CD4-positive, alpha-beta T cell treated with Interleukin-15 for 4 hours (primary cell): ENCODE measurements at regions not wholly inside any gene's neighbourhood (a gene's known extent, or its start where the extent isn't known, plus 50 kb on each side); places are given as distances from the start of the nearest gene placed in this dataset.
"Not testable (repeated sequence)": the region's sequence is repeated elsewhere in the genome, so short reads cannot be mapped to it uniquely, and the experiment has no call there.

Experiments used
- DNase-seq: peaks from one replicate; pipeline ENCODE4 v3.0.0-alpha.2; 2020; ENCODE audit warnings: low spot score

DNA sequence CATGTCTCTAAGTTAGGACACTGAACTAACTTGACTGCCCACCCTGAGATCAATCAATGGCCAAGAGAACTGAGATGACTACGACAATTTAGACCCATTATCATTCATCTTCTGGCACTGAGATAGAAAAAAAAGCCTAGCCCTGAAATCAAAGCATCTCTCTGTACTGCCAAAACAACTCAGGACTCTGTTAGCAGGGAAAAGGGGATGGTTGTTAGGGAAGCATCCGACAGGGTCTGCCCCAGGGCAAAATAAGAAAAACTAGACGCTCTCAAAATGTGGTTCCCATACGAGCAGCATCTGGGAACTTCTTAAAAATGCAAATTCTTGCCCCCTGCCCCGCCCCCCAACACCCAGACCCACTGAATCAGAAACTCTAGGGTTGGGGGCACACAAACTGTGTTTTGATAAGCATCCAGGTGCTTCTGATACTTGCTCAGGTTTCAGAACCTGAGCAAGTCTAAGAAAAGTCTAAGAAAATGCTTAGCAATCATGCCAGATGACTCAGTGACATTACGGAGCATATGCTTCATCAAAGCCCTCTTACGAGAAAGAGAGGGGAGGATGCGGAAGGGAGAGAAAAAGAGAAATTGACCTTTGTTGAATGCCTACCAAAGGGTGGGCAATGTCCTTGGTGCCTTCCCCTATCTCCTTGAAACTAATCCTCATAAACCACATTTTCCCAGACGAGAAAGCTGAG, 172.8 kb upstream of the HES1 start:
- DNase-seq = no peak

DNA sequence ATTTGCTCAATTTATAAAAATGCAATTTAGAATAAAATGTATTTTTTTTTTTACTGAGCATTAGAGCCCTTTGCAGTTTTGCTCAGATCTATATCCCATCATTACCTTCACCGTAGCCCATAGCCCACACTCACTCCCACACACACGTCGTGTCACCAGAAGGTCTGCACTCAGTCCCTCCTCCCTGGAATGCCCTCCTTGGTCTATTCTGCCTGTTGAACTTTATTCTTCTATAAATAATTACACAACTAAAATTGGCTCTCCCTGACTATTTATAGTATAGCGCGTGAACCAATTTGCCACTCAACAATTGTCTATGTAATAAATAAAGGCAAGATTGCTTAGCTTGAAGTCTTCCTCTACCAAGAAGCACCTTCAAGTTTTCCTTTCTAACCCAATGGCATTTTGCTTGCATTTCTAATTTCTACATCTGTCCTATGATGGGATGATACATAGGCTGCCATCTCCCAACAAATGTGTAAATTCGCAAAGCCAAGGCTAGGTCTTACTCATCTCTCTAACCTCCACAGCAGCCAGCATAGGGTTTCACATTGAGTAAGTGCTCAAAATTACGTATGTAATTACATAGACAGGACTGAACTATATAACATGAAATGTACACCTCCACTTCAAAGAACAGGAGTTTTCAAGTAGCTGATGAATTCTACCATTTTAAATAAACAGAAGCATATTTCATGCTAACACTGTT, 172.0 kb upstream of the HES1 start:
- no peak for DNase-seq

DNA sequence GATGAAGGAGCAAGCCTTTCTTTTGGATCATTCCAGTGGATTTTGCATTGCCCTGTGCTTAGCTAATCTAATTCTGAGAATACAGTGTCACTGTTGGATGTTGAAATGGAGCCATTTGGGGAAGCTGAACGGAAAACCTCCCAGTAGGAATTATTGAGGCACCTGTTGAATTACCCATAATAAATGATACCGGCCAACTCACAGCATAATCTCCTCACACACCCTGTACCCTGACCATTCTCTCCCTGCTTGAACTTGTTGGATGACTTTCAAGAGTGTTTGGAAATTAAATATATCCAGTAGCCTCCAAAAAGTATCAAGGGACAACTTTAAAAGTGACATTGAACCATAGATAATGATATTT, 171.4 kb upstream of the HES1 start:
- no peak for DNase-seq

DNA sequence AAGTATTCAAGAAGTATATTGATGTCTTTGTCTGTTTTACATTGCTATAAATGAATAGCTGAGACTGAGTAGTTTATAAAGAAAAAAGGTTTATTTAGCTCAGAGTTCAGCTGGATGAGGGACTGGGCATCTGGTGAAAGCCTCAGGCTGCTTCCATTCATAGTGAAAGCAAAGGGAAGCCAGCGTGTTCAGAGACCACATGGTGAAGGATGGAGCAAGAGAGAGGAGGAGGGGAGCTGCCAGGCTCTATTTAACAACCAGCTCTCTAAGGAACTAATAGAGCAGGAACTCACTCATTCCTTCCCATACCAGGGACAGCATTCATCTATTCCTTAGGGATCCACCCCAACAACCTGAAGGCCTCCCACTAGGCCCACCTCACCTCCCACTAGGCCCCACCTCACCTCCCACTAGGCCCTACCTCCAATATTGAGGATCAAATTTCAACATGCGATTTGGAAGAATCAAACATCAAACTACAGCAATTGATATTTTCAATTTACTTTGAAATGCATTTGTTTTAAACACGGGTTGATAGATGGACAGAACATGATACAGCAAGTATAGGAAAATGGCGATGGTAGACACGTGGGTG, 167.5 kb upstream of the HES1 start:
- no peak for DNase-seq

DNA sequence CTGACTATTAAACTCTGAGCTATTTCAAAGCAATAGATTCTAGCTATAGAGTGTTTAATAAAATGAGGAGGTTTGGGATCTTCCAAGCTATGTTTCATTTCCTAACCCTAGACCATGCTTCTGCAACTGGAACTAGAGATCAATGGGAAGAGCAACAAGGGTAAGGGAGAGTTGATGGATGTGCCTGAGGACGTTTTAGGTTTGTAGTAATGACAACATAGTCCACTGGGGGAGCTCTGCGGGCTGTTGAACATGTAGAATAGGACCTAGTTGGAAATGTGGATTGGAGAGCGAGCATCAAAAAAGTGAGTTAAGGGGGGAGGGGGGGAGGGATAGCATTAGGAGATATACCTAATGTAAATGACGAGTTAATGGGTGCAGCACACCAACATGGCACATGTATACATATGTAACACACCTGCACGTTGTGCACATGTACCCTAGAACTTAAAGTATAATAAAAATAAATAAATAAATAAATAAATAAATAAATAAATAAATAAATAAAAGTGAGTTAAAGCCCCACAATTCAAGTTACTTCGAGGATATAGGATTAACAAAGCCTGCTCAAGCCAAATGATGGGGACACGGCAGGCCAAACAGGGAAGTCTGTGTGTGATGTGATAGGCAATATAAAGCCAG, 165.7 kb upstream of the HES1 start:
- DNase-seq = not testable (repeated sequence)

DNA sequence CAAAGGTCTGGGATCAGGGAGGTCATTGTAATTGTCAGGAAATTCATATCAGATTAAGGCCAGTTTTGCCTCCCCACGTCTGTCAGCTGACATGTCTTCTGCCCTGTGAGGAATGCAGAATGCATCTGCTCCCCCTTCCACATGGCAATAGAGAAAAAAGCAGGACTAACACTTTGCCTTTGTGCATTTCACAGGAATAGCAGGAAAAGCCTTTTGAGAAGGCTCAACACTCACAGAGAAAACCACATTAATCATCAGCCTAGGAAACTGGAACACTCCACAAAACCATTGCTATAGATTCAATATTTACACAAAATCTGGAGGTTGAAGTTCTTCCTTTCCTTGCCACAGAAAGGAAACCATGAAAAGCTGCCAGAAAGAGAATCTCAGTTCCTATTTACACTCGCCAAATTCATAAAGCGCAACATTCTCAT, 165.2 kb upstream of the HES1 start:
- DNase-seq = no peak

DNA sequence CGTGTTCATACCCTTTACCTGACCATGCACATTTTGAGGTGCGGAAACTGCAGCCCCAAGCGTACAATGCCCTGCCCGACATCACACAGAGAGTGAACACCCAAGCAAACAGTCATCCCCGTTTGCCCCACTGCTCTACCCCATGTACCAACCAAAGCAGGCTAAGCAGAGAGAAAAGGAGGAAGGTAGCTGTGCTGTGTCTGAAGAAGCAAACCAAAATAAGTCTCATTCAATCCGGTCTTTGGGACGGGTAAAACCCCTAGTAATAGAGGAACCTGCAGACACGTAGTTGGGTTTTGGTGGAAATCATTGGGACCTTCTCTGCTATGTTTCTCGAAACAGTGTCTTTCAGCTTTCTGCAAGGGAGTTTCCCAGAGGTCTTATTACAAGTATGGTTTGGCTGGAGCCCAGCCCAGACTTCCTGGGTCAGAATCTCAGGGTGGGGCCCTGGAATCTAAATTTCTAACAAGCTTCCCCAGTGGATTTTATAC, 164.6 kb upstream of the HES1 start:
- DNase-seq = no peak

DNA sequence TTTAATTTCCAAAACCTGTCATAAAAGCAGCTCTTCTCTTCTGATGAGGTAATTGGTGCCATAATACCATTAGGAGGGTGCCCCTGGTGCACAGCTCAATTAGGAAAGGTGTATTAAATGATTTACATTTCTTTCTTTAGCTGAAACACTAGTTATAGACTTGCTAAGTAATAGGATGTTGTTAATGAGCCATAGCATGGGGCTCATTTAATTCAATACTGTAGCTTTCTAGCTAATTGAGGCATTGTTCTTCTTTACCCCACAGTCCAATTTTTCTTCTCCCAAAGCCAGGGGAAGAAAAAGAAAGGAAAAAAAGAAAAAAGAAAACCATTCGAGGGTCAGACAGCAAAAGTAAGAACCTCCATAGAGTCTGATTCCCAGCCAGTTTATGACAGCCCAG, 164.0 kb upstream of the HES1 start:
- DNase-seq = no peak

DNA sequence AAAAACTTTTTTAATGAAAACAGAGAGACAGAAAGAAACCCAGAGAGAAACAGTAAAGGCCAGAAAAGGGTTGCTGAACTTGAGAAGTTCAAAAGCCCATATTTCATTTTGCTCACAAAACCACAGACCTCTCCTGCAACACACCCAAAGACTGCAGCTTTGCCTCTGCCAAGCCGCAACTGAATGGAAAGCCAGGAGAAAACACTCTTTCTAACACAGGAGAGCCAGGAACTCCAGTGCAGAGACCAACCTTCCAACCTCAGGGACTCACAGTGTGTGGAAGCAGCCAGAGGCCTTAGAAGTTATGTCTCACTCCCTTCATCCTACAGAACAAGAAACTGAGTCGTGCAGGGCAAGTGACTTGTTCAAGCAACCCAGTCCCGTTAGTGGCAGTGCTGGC, 163.1 kb upstream of the HES1 start:
- no peak for DNase-seq

DNA sequence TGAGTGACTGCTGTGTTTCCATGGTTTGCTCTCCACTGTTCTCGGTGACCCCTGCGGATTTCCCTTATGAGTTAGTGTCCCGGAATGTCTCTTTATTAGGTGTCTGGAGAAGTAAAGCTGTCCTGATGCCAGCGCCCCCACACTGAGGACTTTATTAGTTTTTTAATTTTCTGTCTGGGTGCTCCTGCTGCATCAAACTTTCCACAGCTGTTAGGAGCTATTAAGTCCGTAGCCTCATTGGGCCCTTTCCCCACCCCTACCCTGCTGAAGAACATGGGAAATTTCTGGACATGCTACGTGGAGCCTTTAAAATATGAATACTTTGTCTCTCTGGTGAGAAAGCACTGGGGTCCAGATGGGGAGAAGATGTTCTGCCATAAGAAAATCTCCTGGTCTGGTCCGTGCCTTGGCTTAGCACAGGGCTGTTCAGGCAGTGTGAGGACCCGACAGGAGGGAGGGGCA, 161.7 kb upstream of the HES1 start:
- DNase-seq = no peak

DNA sequence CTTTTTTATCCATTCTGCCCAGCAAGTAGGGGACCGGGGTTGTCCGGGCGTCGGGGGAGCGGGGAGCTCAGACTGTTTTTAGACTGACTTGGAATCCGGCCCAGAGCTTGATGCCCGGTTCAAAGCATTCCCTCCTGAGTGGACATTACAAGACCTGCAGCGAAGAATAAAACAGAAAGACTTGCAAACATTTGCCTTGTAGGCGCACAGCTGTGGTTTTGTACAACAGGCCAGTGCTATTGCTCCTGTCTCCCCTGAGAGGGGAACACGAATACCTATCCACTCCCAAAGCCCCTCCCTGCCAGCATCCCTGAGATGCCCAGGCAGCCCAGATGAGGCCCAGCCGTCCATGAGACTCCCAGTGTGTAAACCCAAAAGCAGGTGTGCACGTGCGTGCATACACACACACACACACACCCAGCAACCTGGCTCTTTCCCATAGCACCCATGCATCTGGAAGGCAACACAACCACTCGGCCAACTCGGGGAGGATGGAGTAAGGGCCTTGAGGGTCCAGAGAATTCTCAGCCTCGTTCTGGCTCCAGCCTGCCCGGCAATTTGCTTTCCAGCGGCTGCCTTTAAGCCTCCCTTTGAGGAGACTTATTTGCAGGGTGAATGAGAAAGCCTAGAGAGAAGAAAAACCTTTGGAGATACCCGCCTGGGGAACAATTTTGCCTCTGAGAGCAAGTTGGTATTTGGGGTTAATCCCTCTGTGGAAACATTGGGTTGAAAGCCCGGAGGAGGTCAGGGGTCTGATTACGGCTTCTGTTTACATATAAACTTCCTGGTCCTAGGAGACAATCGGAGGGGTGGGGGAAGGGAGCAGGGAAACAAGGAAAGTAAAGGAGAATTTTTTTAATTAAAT, 161.0 kb upstream of the HES1 start:
- DNase-seq = no peak

DNA sequence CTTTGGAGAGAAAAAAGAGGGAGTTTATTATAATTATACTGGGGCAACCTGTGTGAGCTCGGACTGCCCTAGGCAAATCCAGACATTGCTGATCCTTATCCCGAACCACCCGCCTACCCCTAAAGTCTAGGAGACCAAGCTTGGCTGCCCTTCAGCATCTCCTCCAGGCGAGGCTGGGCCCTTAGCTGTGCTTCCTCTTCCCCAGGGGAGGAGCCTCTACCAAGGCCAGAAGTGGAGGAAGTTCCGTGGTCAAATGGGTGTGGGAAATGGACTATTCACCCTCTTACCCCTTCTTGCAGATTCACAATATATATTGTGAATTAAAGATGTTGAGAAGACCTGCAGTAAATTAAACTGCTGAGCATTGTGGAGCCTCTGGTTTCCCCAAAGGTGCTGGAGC, 158.3 kb upstream of the HES1 start:
- no peak for DNase-seq

DNA sequence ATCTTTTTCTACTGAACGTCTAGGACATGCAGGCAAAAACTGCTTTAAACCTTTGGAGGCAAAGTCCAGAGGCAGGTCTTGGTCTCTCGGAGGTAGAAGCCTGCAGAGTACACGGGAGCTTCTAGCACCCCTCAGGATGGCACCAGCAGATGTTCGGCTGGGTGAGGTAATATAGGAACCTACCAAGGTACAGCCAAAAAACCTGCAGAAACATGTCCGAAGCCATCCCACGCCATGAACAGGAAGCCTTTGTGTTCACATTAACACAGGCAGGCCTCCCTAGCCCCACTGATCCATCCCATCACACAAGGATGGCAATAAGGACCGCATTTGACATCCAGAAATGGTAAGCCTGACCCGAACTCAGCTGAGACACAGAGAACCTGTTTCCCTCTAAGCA, 157.9 kb upstream of the HES1 start:
- no peak for DNase-seq

DNA sequence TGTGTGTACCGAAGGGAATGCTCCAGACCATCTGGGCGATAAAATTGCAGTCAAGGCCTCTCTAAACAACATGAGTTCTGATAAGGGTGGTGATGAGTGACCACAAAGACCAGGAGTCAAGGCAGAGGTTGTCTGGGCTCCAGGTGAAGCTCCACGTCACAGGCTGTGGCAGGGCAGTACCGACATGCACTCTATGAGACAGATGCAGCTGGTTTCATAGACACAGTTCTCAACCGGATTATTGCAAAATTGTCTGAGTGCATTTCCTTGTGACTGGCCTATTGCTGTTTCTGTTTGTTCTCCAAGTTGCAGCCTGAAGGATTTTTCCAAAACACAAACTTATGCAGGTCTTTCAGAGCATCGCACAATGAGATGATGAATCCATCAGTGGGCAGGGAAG, 157.5 kb upstream of the HES1 start:
- DNase-seq = no peak

DNA sequence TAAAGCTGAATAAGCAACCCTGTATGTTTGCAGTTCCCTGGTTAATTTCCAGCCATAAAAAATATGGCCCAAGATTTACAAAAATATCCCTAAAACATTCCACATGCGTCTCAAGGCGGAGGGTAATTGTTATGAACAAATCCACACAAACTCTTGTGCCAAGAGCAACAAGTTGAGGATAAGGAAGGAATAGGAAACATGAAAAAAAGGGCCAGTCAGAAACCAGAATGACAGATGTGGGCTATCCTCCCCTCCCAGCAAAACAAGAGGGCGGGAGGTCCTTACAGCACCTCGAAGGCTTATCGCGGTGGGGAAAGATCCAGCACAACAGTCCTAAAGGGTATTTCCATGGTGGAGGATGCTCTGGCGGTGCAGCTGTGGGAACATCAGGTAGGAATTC, 155.6 kb upstream of the HES1 start:
- DNase-seq = no peak

DNA sequence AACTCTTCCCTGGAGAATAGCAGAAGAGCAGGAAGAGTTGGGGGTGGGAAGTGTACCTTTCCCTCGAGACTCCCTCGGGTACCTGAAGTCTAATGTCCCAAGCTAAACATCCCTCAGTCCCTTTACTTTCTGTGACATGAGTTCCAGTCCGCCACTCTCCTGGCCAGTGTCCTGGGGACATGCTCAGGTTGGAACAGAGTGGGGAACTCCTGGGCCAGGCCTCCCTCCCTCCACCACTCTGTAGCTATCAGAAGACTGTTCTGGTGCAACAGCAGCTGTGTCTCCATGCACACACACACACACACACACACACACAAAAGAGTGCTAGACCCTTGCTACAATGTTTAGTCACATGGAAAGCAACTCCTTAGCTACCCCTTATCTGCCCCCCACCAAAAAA, 155.0 kb upstream of the HES1 start:
- no peak for DNase-seq

DNA sequence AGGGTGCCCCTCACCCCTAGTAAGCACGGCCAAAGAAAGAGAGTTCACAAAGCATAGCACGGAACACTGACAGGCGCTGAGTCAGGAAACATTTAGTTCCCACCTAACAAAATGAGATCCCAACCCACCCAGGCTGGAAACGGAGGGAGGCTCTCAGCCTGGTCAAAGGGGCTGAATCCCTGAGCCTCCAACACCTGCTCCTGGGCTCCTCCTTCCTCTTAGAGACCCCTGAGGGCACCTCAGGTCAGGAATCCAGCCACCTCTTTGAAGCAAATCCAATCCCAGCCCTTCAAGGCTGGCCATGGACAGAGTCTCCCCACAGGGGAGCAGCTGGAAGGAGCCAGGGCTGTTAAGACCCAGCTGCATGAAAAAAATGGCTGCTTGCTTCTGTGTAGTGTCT, 154.4 kb upstream of the HES1 start:
- no peak for DNase-seq

DNA sequence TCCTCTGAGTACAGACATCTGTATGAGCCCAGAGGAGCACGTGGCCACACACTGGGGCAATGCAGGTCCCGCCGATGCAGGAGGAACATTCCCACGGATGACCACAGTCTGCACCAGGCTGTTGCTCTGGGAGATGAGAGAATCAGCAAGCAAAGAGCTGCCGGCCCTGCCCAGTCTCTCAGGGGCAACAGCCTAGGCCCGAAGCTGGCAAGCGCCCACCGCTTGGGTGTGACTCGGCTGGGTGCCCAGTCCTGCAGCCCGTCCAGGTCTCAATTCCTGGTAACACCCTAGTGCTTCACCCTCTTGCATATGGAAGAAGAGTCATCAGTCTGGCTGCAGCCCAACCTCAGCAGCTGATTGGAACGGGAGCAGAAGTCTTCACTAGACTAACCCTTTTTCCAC, 153.7 kb upstream of the HES1 start:
- DNase-seq = no peak

DNA sequence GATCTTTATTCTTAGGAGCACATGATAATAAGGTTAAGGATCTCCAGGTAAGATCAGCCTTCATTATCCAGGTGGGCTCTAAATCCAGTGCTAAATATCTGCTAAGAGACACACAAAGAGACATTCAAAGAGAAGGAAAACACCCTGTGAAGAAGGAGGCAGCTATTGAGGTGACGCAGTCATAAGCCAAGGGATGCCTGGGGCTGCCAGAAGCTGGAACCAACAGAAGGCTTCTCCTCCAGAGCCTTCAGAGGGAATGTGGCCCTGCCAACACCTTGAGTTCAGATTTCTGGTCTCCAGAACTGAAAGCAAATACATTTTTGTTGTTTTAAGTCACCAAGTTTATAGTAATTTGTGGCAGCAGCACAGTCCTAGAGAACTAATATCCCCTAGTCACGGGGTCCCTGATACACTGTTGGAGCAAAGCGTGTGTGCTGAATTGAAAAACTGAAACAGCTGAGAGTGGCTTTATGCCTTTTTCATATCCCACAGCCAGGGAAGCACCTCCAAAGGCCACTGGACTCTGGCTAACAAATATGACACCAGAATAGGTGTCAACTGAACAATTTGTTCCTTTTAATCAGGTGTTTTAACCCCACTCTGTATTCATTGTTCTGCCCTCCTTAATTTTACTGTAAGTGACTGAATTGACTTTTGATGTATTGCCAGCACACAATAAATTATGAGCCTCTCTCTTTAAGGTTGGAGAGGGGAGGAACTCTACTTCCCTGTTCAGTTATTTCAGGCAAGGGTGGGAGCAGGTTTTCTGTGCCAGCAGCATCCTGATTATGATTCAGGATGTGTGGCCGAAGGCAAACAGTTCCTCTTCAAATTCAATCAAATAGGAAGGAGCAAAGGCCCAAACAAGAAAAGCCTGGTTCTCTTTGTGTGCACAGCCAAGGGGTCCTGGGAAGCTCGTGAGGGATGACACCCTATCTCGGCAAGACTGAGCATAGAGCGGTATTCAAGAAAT, 151.8 kb upstream of the HES1 start:
- DNase-seq = no peak

DNA sequence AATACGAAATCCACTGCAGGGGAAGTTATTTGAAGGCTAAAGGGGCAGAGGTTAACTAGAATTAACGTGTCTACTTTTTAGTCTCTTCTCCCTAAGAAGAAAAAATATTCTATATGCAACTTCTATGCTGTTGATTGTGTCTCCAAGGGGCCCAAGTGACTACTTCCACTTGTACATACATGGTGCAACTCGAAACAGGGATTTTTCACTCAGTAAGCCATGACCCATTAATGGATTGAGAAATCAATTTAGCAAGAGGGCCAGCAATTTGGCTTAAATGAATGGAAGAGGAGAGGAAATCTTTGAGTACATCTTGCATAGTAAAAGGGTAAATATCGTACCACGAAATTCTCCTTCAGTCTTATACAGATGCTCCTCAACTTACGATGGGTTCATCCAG, 151.1 kb upstream of the HES1 start:
- DNase-seq = no peak

DNA sequence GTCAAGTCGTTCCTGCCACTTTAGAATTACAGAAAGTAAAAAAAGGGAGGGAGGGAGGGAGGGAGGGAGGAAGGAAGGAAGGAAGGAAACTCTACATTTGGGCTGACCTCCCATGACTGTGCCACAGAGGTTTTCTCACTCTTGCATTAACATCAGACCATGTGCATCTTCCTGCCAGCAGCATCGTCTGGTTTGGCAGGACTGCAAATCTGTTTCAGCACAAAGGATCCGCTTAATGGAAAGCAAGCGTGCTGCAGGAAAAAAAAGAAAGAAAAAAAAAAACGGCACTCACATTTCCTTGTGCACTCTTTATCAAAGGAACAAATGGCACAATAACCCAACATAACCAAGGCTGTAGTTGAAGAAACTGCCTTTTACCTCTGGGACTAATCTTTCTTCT, 148.8 kb upstream of the HES1 start:
- no peak for DNase-seq
